ENCODE measurements at regions not wholly inside any gene's neighbourhood (a gene's known extent, or its start where the extent isn't known, plus 50 kb on each side); places are given as distances from the start of the nearest gene placed in this dataset.

DNA sequence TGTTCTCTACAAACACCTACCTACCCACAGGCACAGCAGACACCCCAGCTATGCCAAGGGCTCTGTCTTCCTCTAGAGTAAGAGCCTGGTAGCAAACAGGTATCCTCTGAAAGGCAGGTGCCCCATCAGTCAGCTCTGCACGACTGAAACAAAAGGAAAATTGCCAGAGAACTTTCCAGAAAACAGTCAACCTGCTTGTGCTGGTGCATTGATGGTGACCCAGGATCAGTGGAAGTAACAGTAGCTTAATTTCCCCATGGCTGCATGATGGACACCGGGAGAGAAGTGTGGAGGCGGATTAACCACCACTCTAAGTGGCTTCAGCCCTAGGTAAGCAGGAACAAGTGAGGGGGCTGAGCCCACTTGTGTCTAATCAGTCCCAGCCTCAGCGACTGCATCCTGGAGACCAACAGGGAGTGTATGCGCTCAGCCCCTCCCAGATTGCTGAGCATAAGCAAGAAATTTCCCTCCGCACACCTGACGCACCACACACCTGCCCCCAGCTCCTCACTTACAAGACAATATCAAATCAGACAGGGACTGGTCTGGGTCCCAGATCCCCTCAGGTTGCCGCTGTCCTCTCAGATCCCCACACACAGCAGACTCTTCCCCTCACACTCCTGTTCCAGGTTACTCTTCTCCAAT, 70.7 kb upstream of the IGLL5 start:
- CTCF ChIA-PET, result interaction anchor here (0.8 to 8.1 kb wide), 6 partner anchors 9 to 139 kb away, joined by 3 to 66 read pairs (median 3); no protein-coding TSS in a partner anchor

DNA sequence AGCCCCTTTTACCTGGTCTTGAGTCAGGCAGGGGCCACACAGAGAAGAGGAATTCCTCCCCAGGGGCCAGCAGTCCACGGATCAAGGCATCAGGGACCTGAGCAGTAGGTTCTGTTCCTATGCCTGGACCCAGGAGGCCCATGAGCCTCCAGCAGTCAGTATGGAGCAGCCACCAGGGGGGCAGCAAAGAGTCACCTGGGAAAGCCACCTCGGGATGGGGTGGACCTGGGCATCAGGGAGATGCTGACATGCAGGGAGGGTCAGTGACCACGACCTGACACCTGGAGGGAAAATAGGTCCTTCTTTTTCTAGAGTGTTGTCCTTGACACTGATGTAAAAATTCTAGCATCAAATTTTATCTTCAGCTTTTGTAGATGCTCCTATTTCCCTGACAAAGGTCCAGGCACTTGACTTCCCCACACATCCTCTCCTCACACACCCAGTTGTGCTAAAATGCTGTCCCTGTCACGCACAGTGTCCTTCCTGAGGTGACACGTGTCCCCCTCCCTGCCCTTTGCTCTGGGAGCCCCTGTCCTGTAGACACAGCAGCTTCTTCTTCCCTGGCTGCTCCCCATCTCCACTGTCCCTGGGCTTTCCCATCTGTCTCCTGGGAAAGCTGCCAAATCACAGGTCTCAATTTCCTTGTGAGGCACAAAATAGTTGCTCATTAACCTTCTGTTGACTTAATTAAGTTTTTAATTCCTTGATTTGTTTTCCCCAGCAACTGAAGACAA, 70.0 kb upstream of the IGLL5 start:
- POLR2A ChIA-PET, result no interaction called here
- no peak for DNase-seq (ENCODE audit: extremely low spot score)
- CTCF ChIA-PET, result interaction anchor here (1.0 to 3.2 kb wide), 5 partner anchors 8 to 67 kb away, joined by 3 to 16 read pairs (median 5); no protein-coding TSS in a partner anchor
- TF ChIP-seq, protein P1, sequence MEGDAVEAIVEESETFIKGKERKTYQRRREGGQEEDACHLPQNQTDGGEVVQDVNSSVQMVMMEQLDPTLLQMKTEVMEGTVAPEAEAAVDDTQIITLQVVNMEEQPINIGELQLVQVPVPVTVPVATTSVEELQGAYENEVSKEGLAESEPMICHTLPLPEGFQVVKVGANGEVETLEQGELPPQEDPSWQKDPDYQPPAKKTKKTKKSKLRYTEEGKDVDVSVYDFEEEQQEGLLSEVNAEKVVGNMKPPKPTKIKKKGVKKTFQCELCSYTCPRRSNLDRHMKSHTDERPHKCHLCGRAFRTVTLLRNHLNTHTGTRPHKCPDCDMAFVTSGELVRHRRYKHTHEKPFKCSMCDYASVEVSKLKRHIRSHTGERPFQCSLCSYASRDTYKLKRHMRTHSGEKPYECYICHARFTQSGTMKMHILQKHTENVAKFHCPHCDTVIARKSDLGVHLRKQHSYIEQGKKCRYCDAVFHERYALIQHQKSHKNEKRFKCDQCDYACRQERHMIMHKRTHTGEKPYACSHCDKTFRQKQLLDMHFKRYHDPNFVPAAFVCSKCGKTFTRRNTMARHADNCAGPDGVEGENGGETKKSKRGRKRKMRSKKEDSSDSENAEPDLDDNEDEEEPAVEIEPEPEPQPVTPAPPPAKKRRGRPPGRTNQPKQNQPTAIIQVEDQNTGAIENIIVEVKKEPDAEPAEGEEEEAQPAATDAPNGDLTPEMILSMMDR (IDR thresholded peaks at IDR 0.05; ENCODE audit: control extremely low read depth, extremely low read depth, low read depth, missing control alignments), result no peak

More for the DNA sequence above, 70.7 kb upstream of the IGLL5 start:
- POLR2A ChIA-PET, result no interaction called here
- TF ChIP-seq, protein P1 (IDR thresholded peaks at IDR 0.05; ENCODE audit: control extremely low read depth, extremely low read depth, low read depth, missing control alignments), result no peak
- DNase-seq (ENCODE audit: extremely low spot score), result no peak

DNA sequence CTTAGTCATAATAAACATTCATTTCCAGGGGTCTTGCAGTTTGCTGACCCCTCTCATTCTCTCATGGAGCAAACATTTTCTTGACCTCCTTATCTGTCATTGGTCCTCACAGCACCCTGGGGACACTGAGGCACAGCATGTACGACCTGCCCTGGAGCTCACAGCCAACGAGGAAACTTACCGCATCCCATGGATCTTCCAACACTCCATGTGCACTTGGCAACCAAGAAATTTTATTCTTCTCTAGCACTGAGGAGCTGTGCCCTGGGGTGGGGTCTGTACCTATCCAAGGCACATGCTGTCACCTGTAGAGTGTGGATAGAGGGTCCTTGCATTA, 69.4 kb upstream of the IGLL5 start:
- POLR2A ChIA-PET, result no interaction called here
- TF ChIP-seq, protein P1 (IDR thresholded peaks at IDR 0.05; ENCODE audit: control extremely low read depth, extremely low read depth, low read depth, missing control alignments), result no peak
- CTCF ChIA-PET, result interaction anchor here (1.0 to 3.2 kb wide), 5 partner anchors 9 to 66 kb away, joined by 3 to 16 read pairs (median 5); no protein-coding TSS in a partner anchor
- DNase-seq (ENCODE audit: extremely low spot score), result no peak

DNA sequence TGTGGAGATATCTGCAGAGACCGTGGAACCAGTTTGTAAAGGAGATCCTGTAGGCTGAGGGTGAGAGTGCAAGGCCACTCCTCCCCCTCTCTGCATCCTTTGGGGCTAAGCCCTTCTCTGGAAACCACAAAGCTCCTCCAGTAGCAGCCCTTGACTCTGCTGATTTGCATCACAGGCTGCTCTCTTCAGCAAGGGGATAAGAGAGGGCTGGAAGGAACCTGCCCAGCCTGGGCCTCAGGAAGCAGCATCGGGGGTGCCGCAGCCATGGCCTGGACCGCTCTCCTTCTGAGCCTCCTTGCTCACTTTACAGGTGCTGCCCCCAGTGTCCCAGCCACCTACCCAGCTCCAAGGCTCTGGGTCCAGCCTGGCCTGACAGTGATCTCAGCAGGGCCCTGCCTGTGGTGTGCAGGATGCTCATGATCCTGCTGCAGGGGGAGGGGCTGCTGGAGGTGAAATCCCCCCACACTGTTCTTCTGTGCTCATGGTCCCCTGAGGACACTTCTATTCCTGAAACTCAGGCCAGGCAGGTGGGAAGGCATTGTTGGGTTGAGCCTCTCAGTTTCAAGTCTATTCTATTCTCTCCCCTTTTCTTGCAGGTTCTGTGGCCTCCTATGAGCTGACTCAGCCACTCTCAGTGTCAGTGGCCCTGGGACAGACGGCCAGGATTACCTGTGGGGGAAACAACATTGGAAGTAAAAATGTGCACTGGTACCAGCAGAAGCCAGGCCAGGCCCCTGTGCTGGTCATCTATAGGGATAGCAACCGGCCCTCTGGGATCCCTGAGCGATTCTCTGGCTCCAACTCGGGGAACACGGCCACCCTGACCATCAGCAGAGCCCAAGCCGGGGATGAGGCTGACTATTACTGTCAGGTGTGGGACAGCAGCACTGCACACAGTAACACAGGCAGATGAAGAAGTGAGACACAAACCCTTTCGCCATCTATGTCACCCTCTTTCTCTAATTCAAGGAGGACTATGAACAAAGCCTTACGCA, 68.5 kb upstream of the IGLL5 start:
- peak; percentile 60 for DNase-seq (ENCODE audit: extremely low spot score)
- TF ChIP-seq, protein P1 (IDR thresholded peaks at IDR 0.05; ENCODE audit: control extremely low read depth, extremely low read depth, low read depth, missing control alignments), result no peak
- ChIA-PET POLR2A (no interaction called here), CTCF (interaction anchor here (0.6 to 3.2 kb wide), 8 partner anchors 9 to 137 kb away, joined by 3 to 16 read pairs (median 4); no protein-coding TSS in a partner anchor)

DNA sequence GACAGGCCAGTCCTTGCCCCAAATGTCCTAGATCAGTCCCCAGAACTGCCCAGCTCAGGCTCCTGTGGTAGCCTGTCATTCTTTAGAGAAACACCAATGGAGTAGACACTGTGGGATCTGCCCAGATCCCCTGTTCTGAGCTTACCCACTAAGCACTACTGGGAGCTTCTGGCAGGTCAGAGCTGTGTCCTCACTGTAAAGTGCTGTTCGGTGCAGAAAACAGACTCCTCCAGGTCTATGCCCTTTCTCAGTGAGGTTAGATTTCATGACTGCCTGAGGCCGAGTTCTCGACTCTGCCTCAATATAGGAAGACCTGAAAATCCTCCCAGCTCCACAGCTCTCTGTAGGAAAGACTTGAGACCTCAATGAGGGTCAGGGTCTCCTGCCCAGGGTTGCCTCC, 67.5 kb upstream of the IGLL5 start:
- ChIA-PET CTCF (interaction anchor here (0.7 to 1.1 kb wide), 3 partner anchors 10 to 140 kb away, joined by 3 to 5 read pairs (median 3); no protein-coding TSS in a partner anchor), POLR2A (no interaction called here)
- TF ChIP-seq, protein P1 (IDR thresholded peaks at IDR 0.05; ENCODE audit: control extremely low read depth, extremely low read depth, low read depth, missing control alignments), result no peak
- no peak for DNase-seq (ENCODE audit: extremely low spot score)

DNA sequence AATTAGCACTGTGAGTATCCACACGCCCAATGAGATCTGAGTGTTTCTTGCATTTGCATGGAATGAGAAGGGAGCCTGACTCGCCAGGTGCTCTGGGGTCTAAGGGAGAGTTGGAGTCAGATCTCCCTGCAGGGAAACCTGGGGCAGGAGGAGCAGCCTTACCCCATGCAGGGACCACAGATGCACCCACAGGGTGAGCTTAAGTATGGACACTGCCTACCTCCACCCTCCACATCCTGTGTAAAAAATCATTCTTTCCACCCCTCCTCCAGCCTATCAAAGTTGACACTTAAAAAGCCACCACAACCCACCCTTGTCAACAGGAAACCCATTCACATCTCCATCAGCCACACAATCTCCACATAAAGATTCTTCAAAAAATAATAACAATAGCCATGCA, 67.0 kb upstream of the IGLL5 start:
- no peak for DNase-seq (ENCODE audit: extremely low spot score)
- POLR2A ChIA-PET, result no interaction called here
- TF ChIP-seq, protein P1 (IDR thresholded peaks at IDR 0.05; ENCODE audit: control extremely low read depth, extremely low read depth, low read depth, missing control alignments), result no peak
- CTCF ChIA-PET, result interaction anchor here (0.7 to 1.1 kb wide), 3 partner anchors 11 to 139 kb away, joined by 3 to 5 read pairs (median 3); no protein-coding TSS in a partner anchor

Data from GM10248 (cell line).